ENCODE measurements at regions not wholly inside any gene's neighbourhood (a gene's known extent, or its start where the extent isn't known, plus 50 kb on each side); places are given as distances from the start of the nearest gene placed in this dataset.

DNA sequence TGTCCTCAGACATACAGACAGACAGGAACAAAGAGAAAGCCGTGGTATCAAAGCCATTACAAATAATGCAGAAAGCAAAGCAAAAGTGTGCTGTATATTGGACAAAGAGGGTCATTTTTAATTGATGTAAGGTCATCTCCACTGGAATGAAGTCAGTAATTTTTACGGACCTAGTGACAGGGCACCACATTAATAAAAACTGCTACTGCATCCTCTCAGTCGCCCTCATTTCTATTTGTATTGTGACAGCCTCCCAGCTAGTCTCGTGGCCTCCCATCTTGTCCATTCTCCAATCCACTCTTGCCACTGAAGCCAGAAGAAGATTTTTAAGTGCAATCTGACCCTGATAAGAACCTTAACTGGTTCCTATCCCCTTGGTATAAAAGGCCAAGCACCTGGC lies 132.4 kb downstream of the NUAK1 start:
- Histone ChIP-seq H4K20me1 (ENCODE audit: control insufficient read depth, extremely low read depth, insufficient read depth, low read length) (no peaks in the 10 kb centered on the region), H3K4me2 (ENCODE audit: extremely low read depth, insufficient read depth, low read length) (no peak overlapping the region), H3K27ac (ENCODE audit: insufficient read depth, low read length) (no peak overlapping the region), H3K4me1 (ENCODE audit: control insufficient read depth, extremely low read depth, insufficient read depth, low read length) (no peaks in the 10 kb centered on the region), H3K9me3 (ENCODE audit: control insufficient read depth, insufficient read depth, low read depth, low read length) (no peaks in the 10 kb centered on the region), H3K79me2 (ENCODE audit: control insufficient read depth, insufficient read depth, low read length) (no peaks in the 10 kb centered on the region), H3K9ac (ENCODE audit: insufficient read depth, low read length) (no peak overlapping the region), H3K36me3 (ENCODE audit: control insufficient read depth, insufficient read depth, low read length) (no peaks in the 10 kb centered on the region), H2AFZ (ENCODE audit: low read length) (no peak overlapping the region), H3K4me3 (replicated peaks in 1 of 4; ENCODE audit: control extremely low read depth in 1 of 4, insufficient read depth in 1 of 4, low read depth in 3 of 4, low read length in 4 of 4) (no peak overlapping the region), H3K27me3 (ENCODE audit: control insufficient read depth, insufficient read depth, low read length) (no peaks in the 10 kb centered on the region)
- no peak for DNase-seq (ENCODE audit: low read depth in 2 of 2)
- no peak for TF ChIP-seq EZH2 (IDR thresholded peaks at IDR 0.05; ENCODE audit: low read length, missing control alignments)
- TF ChIP-seq, protein P1, sequence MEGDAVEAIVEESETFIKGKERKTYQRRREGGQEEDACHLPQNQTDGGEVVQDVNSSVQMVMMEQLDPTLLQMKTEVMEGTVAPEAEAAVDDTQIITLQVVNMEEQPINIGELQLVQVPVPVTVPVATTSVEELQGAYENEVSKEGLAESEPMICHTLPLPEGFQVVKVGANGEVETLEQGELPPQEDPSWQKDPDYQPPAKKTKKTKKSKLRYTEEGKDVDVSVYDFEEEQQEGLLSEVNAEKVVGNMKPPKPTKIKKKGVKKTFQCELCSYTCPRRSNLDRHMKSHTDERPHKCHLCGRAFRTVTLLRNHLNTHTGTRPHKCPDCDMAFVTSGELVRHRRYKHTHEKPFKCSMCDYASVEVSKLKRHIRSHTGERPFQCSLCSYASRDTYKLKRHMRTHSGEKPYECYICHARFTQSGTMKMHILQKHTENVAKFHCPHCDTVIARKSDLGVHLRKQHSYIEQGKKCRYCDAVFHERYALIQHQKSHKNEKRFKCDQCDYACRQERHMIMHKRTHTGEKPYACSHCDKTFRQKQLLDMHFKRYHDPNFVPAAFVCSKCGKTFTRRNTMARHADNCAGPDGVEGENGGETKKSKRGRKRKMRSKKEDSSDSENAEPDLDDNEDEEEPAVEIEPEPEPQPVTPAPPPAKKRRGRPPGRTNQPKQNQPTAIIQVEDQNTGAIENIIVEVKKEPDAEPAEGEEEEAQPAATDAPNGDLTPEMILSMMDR (conservative IDR thresholded peaks at IDR 0.05 in 1 of 2, IDR thresholded peaks at IDR 0.05 in 1 of 2; ENCODE audit: low read depth in 1 of 2, low read length in 2 of 2) = no peak

DNA sequence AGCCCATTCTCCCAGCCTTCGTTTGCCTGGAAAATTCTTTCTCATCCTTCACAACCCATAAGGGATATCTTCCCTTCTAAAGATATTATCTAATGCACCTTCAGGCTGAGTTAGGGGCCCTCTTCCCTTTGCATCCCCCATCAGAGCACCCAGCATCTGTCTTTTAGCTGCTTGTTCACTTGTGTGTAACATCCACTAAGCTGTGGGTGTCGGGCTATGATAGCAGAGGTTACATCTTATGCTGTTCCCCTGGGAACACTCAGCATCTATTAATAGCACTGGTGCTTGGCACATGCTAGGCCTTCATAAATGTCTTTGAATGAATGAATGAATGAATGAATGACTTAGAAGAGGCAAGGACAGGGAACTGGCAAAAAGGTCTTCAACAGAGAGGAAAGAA lies 131.8 kb downstream of the NUAK1 start:
- Histone ChIP-seq H3K9me3 (ENCODE audit: control insufficient read depth, insufficient read depth, low read depth, low read length) (no peaks in the 10 kb centered on the region), H2AFZ (ENCODE audit: low read length) (no peak overlapping the region), H3K27ac (ENCODE audit: insufficient read depth, low read length) (no peak overlapping the region), H4K20me1 (ENCODE audit: control insufficient read depth, extremely low read depth, insufficient read depth, low read length) (no peaks in the 10 kb centered on the region), H3K27me3 (ENCODE audit: control insufficient read depth, insufficient read depth, low read length) (no peaks in the 10 kb centered on the region), H3K4me2 (ENCODE audit: extremely low read depth, insufficient read depth, low read length) (no peak overlapping the region), H3K4me3 (replicated peaks in 1 of 4; ENCODE audit: control extremely low read depth in 1 of 4, insufficient read depth in 1 of 4, low read depth in 3 of 4, low read length in 4 of 4) (no peak overlapping the region), H3K79me2 (ENCODE audit: control insufficient read depth, insufficient read depth, low read length) (no peaks in the 10 kb centered on the region), H3K9ac (ENCODE audit: insufficient read depth, low read length) (no peak overlapping the region), H3K4me1 (ENCODE audit: control insufficient read depth, extremely low read depth, insufficient read depth, low read length) (no peaks in the 10 kb centered on the region), H3K36me3 (ENCODE audit: control insufficient read depth, insufficient read depth, low read length) (no peaks in the 10 kb centered on the region)
- no peak for DNase-seq (ENCODE audit: low read depth in 2 of 2)
- no peak for TF ChIP-seq EZH2 (IDR thresholded peaks at IDR 0.05; ENCODE audit: low read length, missing control alignments)
- TF ChIP-seq, protein P1 (conservative IDR thresholded peaks at IDR 0.05 in 1 of 2, IDR thresholded peaks at IDR 0.05 in 1 of 2; ENCODE audit: low read depth in 1 of 2, low read length in 2 of 2) = no peak

DNA sequence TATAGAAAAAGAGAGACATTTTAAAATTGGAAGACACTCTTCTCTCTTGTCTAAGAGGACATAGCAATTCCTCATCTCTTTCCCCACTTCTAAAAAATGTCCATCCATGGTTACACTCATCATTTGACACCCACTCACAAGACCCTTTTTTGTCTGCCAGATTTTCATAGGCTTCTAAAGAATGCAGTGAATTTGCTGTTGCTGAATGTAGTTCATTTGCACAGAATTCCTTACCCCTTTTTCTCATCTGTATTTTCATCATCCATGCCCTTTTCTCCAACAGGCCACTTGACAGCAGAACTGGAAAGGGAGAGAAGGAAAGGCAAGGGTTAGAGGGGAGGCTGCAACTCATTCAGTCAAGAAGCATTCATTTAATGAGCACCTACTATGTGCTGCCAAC lies 128.0 kb downstream of the NUAK1 start:
- Histone ChIP-seq H3K4me2 (ENCODE audit: extremely low read depth, insufficient read depth, low read length) (no peak overlapping the region), H4K20me1 (ENCODE audit: control insufficient read depth, extremely low read depth, insufficient read depth, low read length) (no peaks in the 10 kb centered on the region), H3K79me2 (ENCODE audit: control insufficient read depth, insufficient read depth, low read length) (no peaks in the 10 kb centered on the region), H2AFZ (ENCODE audit: low read length) (no peak overlapping the region), H3K9ac (ENCODE audit: insufficient read depth, low read length) (no peak overlapping the region), H3K27me3 (ENCODE audit: control insufficient read depth, insufficient read depth, low read length) (no peaks in the 10 kb centered on the region), H3K27ac (ENCODE audit: insufficient read depth, low read length) (no peak overlapping the region), H3K4me3 (replicated peaks in 1 of 4; ENCODE audit: control extremely low read depth in 1 of 4, insufficient read depth in 1 of 4, low read depth in 3 of 4, low read length in 4 of 4) (no peak overlapping the region), H3K36me3 (ENCODE audit: control insufficient read depth, insufficient read depth, low read length) (no peaks in the 10 kb centered on the region), H3K9me3 (ENCODE audit: control insufficient read depth, insufficient read depth, low read depth, low read length) (no peaks in the 10 kb centered on the region), H3K4me1 (ENCODE audit: control insufficient read depth, extremely low read depth, insufficient read depth, low read length) (no peaks in the 10 kb centered on the region)
- TF ChIP-seq, protein P1 (conservative IDR thresholded peaks at IDR 0.05 in 1 of 2, IDR thresholded peaks at IDR 0.05 in 1 of 2; ENCODE audit: low read depth in 1 of 2, low read length in 2 of 2) = no peak
- TF ChIP-seq EZH2 (IDR thresholded peaks at IDR 0.05; ENCODE audit: low read length, missing control alignments) = no peak
- peak in 1 of 2 donors; percentile 76 for DNase-seq (ENCODE audit: low read depth in 2 of 2)

All from fibroblast of lung (primary cell).